HG03575 (cell line): ENCODE measurements at regions not wholly inside any gene's neighbourhood (a gene's known extent, or its start where the extent isn't known, plus 50 kb on each side); places are given as distances from the start of the nearest gene placed in this dataset.
"Not testable (repeated sequence)": the region's sequence is repeated elsewhere in the genome, so short reads cannot be mapped to it uniquely, and the experiment has no call there.

ENCODE experiments used
- ATAC-seq: cut with Tn5 transposase; IDR thresholded peaks from one replicate; pipeline ENCODE4 v1.9.1; 2021; ENCODE audit not compliant: unreplicated experiment, insufficient number of reproducible peaks, low FRiP score; ENCODE audit errors: extremely low read depth

GRCh38 chr5:29261213-29261612 is 1932.3 kb upstream of the CDH6 start:
- no peak for ATAC-seq

- ATAC-seq = no peak
Observed at GRCh38 chr5:29252390-29252789, 1941.1 kb upstream of the CDH6 start.

DNA sequence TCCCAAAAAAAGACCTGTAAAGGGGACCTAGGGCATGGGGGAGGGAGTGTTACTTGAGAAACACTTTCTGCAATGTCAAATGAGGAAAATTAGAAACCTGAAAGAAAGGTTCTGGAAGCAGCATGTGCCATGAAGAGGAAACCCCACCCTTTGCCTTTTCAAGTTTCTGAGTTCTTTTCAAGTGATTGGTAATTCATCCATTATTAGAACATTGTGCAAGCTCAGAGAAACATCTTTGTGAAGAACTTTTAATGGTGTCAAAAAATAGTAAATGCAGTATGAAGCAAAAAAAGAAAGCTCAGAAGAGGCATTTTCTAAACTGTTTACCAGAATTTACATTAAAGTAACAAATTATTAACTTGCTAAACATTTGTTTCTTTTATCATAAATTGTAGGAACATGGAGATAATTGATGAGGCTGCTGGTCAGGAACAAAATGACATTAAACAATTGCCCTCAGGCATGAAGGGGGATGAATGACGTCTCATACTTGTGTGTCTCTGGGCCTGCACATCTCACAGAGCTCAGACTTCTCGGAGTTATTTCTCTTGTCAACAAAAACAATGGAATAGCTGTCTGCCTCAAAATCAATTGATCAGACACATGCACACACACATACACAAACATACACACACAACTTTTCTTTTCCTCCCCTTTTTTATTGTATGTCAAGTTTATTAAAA is 1946.0 kb upstream of the CDH6 start:
- no peak for ATAC-seq

- ATAC-seq = no peak
Observed at GRCh38 chr5:29240379-29240778, 1953.1 kb upstream of the CDH6 start.

- ATAC-seq = no peak
Observed at GRCh38 chr5:29239606-29240005, 1953.9 kb upstream of the CDH6 start.

DNA sequence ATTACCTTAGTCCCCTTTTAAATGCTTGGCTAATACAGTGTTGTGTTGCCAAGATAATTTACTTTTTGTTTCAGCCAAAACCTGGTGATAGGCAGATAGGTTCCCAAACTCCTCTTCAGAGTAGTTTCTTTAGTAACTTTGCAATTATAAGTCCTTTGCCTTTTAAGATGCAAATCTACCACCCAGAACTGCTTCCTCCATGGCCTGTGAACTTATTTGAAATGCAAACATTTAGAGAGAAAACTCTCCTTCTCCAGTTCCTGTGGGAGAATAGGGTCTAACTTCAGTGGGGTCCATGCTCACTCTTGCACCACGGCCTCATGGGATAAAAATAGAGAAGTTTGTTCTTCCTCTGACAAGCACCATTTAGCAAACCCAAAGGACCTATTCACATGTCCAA is 1955.4 kb upstream of the CDH6 start:
- no peak for ATAC-seq

- no peak for ATAC-seq
Observed at GRCh38 chr5:29231154-29231553, 1962.3 kb upstream of the CDH6 start.

DNA sequence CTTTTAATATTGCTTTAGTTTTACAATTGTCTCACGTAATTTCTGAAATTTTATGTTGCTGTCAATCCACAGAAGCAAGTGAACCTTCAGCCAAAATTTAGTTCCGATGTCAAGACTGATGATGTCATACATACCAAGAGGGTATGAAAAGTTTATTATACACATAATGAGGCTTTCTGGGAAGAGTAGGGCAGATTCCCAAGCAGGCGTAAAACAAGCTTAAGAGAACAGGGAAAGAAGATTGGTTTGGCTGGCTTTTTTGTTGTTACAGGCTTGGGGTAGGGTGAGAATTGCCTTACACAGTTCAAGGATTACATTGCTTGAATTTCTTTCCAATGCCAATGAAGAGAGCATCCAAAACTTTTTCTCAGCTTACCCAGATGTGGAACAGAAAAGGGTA is 1962.9 kb upstream of the CDH6 start:
- no peak for ATAC-seq

- no peak for ATAC-seq
Observed at GRCh38 chr5:29229461-29229860, 1964.0 kb upstream of the CDH6 start.

DNA sequence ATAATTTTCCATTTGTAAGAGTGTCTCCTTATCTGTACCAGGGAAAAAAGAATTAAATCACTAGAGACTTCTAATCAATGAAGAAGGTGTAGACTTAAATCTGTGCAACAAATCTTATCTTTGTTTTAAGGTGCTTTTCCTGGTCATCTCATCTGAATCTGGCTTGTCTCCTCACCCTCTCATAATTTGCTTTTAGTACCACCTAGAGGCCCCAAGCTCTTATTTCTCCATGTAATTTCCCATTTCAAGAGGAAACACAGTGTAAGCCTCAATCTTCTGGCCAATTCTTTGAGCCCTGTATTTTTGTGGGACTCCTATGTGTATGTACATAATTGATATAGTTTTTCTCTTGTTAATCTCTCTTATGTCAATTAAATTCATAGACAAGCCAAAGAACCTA is 1975.3 kb upstream of the CDH6 start:
- no peak for ATAC-seq

- ATAC-seq = no peak
Observed at GRCh38 chr5:29214839-29215238, 1978.6 kb upstream of the CDH6 start.

- no peak for ATAC-seq
Observed at GRCh38 chr5:29213475-29213874, 1980.0 kb upstream of the CDH6 start.

DNA sequence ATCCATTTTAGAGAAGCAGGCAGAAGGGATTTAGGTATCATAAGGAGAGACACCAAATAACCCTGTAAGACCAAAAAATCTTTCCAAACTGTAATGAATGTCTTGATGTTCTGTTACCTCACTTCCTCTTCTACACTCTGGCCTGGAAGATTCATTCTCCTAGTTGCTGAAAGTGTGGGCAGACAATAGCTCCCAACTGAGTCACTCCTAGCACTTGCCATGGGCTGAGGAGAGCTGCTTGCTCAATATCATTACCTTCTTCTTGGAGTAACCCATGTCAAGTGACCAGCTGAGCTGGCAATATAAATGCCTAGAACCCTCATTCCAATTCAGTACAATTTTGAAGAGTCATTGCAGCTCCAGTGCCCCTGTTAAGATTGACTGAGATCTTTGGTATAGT is 1985.5 kb upstream of the CDH6 start:
- ATAC-seq = no peak

- ATAC-seq = no peak
Observed at GRCh38 chr5:29203049-29203448, 1990.4 kb upstream of the CDH6 start.

DNA sequence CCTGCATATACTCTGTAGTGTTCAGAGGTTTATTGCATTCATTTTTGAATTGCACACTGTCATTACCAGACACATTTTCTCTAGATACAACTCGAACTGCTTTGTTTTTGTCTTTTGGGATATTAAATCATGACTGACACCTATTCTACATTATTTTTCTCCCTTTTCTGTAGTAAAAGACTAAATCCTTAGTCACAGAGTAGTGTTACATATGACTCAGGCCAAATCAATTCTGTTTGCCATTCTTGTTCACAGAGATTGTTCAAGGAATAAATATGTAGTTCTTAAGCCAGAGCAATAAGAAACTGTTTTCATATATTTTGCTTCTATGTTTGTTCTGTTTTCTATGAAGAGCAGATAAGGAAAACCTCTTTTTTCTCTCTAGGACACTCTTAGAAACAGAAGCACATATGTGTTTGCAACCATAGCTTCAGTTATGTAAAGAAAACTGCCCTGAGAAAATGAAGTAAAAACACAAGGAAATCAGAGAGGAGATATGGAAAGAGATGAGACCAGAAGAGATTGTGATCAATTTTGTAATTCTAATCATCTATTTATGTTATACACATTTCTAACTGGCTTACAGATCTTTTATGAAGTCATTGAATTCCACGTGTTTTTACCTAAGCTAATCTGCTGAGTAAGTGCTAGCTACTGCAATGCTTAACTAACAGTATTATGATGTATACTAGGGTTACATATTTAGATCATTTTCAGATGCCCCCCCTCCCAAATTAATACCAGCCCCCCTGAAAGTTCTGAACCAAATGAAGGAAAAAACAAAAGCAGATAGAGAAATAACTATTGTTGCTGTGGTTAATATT is 1995.6 kb upstream of the CDH6 start:
- ATAC-seq = no peak

- ATAC-seq = no peak
Observed at GRCh38 chr5:29193972-29194371, 1999.5 kb upstream of the CDH6 start.

DNA sequence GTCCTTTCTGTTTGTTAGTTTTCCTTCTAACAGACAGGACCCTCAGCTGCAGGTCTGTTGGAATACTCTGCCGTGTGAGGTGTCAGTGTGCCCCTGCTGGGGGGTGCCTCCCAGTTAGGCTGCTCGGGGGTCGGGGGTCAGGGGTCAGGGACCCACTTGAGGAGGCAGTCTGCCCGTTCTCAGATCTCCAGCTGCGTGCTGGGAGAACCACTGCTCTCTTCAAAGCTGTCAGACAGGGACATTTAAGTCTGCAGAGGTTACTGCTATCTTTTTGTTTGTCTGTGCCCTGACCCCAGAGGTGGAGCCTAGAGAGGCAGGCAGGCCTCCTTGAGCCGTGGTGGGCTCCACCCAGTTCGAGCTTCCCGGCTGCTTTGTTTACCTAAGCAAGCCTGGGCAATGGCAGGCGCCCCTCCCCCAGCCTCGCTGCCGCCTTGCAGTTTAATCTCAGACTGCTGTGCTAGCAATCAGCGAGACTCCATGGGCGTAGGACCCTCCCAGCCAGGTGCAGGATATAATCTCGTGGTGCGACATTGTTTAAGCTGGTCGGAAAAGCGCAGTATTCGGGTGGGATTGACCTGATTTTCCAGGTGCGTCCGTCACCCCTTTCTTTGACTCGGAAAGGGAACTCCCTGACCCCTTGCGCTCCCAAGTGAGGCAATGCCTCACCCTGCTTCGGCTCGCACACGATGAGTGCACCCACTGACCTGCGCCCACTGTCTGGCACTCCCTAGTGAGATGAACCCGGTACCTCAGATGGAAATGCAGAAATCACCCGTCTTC is 2002.0 kb upstream of the CDH6 start:
- ATAC-seq = not testable (repeated sequence)

GRCh38 chr5:29190398-29190797 is 2003.1 kb upstream of the CDH6 start:
- not testable (repeated sequence) for ATAC-seq

- ATAC-seq = not testable (repeated sequence)
Observed at GRCh38 chr5:29186380-29186779, 2007.1 kb upstream of the CDH6 start.

DNA sequence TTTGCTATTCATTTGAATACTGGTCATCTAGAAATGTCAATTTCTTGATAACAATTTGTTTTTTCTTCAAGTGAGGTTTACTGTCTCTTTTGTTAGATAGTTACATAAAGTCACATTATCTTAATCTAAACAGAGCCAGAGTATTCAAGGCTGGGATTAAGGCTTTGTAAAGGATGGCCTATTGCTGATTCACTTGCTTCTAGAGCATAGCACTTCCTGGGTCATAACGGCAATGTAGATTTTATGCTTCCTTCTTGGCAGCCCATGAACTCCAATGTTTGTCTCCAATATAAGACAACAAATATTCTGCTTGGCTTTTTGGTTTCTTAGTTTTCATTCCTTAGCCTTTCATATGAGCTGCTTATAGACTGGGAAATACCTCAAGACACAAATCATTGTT is 2007.9 kb upstream of the CDH6 start:
- no peak for ATAC-seq
